ENCODE measurements at regions not wholly inside any gene's neighbourhood (a gene's known extent, or its start where the extent isn't known, plus 50 kb on each side); places are given as distances from the start of the nearest gene placed in this dataset.

- peaks cover 15% of the 10 kb centered on the region for H3K4me1 ChIP-seq (ENCODE audit: control insufficient read depth, insufficient read depth, low read length)
- no peaks in the 10 kb centered on the region for H3K9me3 ChIP-seq (ENCODE audit: control insufficient read depth, insufficient read depth, low read length)
- H3K4me3 ChIP-seq (ENCODE audit: low read depth, low read length): no peak overlapping the region
- 73% methylated on average over 13 of the region's 13 CpGs for WGBS (ENCODE audit: insufficient coverage)
- H3K27me3 ChIP-seq (ENCODE audit: control insufficient read depth, insufficient read depth, low read length): no peaks in the 10 kb centered on the region
- H3K36me3 ChIP-seq (ENCODE audit: control insufficient read depth, insufficient read depth, low read length): no peaks in the 10 kb centered on the region
- no peak for DNase-seq (ENCODE audit: low read depth in 4 of 6, low spot score in 6 of 6)
- H3K27ac ChIP-seq (ENCODE audit: low read depth, low read length): no peak overlapping the region
These were observed 88.8 kb downstream of the CHST1 start for GRCh38 chr11:45576461-45577215.

DNA sequence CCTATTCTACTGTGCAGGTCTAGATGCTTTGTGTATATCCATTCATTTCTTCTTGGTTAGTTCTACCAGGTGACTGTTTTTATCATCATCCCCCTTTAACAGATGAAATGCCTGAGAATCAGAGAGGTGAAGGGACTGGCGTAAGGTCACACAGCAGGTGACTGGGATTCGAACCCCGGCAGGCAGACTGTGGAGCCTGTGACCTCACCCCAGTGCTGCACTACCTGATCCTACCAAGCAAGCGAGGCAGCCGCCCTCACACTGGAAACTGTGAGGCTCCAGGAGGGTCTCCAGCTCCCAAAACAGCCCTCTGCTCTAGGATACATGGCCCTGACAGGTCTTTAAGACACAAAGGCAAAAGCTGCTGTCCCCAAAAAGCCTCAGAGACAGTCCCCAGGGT is 91.7 kb downstream of the CHST1 start:
- Histone ChIP-seq H3K9me3 (ENCODE audit: control insufficient read depth, insufficient read depth, low read length) (no peaks in the 10 kb centered on the region), H3K27me3 (ENCODE audit: control insufficient read depth, insufficient read depth, low read length) (no peaks in the 10 kb centered on the region), H3K27ac (ENCODE audit: low read depth, low read length) (no peak overlapping the region), H3K4me3 (ENCODE audit: low read depth, low read length) (no peak overlapping the region), H3K4me1 (ENCODE audit: control insufficient read depth, insufficient read depth, low read length) (peaks cover 15% of the 10 kb centered on the region), H3K36me3 (ENCODE audit: control insufficient read depth, insufficient read depth, low read length) (no peaks in the 10 kb centered on the region)
- 95% methylated on average over 4 of the region's 5 CpGs for WGBS (ENCODE audit: insufficient coverage)
- no peak for DNase-seq (ENCODE audit: low read depth in 4 of 6, low spot score in 6 of 6)

GRCh38 chr11:45572354-45573123 is 92.9 kb downstream of the CHST1 start:
- H3K9me3 ChIP-seq (ENCODE audit: control insufficient read depth, insufficient read depth, low read length): no peaks in the 10 kb centered on the region
- peaks cover 12% of the 10 kb centered on the region for H3K4me1 ChIP-seq (ENCODE audit: control insufficient read depth, insufficient read depth, low read length)
- H3K36me3 ChIP-seq (ENCODE audit: control insufficient read depth, insufficient read depth, low read length): no peaks in the 10 kb centered on the region
- WGBS (ENCODE audit: insufficient coverage): 69% methylated on average over 2 of the region's 7 CpGs
- H3K27me3 ChIP-seq (ENCODE audit: control insufficient read depth, insufficient read depth, low read length): no peaks in the 10 kb centered on the region
- peak in 2 of 6 donors; percentile 41 to 74 for DNase-seq (ENCODE audit: low read depth in 4 of 6, low spot score in 6 of 6)
- H3K27ac ChIP-seq (ENCODE audit: low read depth, low read length): no peak overlapping the region
- no peak overlapping the region for H3K4me3 ChIP-seq (ENCODE audit: low read depth, low read length)

DNA sequence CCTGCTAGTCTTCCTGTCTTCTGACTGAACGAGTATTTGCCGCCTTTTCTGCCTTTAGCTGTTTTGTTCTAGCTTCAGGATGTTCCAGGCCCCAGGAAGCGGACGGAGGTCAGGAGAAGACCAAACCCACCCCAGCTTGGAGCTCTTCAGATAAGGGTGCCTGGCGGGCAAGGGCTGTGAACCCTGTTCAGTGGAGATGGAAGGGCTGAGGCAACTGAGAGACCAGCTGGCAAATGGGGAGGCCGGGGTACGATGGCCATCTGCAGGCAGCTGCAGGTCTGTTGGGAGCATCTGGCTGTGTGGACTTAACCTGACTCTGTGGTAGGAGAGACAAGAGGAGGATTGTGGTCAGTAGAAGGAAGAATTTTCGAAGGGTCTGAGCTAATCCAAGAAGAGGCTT is 95.6 kb downstream of the CHST1 start:
- H3K9me3 ChIP-seq (ENCODE audit: control insufficient read depth, insufficient read depth, low read length): no peaks in the 10 kb centered on the region
- no peaks in the 10 kb centered on the region for H3K27me3 ChIP-seq (ENCODE audit: control insufficient read depth, insufficient read depth, low read length)
- peaks cover 12% of the 10 kb centered on the region for H3K4me1 ChIP-seq (ENCODE audit: control insufficient read depth, insufficient read depth, low read length)
- DNase-seq (ENCODE audit: low read depth in 4 of 6, low spot score in 6 of 6): no peak
- H3K4me3 ChIP-seq (ENCODE audit: low read depth, low read length): no peak overlapping the region
- 87% methylated on average over 8 of the region's 8 CpGs for WGBS (ENCODE audit: insufficient coverage)
- no peak overlapping the region for H3K27ac ChIP-seq (ENCODE audit: low read depth, low read length)
- no peaks in the 10 kb centered on the region for H3K36me3 ChIP-seq (ENCODE audit: control insufficient read depth, insufficient read depth, low read length)

- Histone ChIP-seq H3K27me3 (ENCODE audit: control insufficient read depth, insufficient read depth, low read length) (no peaks in the 10 kb centered on the region), H3K4me3 (ENCODE audit: low read depth, low read length) (no peak overlapping the region), H3K27ac (ENCODE audit: low read depth, low read length) (no peak overlapping the region), H3K36me3 (ENCODE audit: control insufficient read depth, insufficient read depth, low read length) (no peaks in the 10 kb centered on the region), H3K4me1 (ENCODE audit: control insufficient read depth, insufficient read depth, low read length) (peaks cover 18% of the 10 kb centered on the region), H3K9me3 (ENCODE audit: control insufficient read depth, insufficient read depth, low read length) (no peaks in the 10 kb centered on the region)
- DNase-seq (ENCODE audit: low read depth in 4 of 6, low spot score in 6 of 6): peak in 1 of 6 donors; percentile 57
- WGBS (ENCODE audit: insufficient coverage): 72% methylated on average over 3 of the region's 4 CpGs
These were observed 97.4 kb downstream of the CHST1 start for GRCh38 chr11:45568049-45568448.

DNA sequence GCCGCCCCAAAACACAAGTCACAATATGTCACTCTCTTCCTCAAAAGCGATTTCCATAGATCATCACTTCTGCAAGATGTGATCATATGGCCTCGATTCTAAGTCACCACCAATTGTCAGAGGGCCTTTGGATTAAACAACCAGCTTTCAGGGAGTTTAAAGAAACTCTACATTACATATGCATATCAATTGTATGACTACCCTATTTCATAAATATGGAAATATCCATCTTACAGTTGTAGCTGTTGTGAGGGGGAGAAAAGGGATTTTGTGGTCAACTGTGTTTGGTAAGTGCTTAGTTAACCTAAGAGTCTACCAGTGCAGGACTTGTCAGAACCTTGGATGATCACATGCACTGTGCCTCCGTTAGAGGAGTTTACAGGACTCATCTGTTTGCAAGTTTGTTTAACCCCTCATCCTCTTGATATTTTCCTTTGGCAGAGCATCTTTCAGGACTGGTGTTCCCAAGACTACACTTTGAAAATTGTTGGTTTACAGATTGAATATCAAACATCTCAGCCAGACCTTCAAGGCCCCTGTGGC is 99.9 kb downstream of the CHST1 start:
- Histone ChIP-seq H3K9me3 (ENCODE audit: control insufficient read depth, insufficient read depth, low read length) (no peaks in the 10 kb centered on the region), H3K4me3 (ENCODE audit: low read depth, low read length) (no peak overlapping the region), H3K4me1 (ENCODE audit: control insufficient read depth, insufficient read depth, low read length) (peaks cover 16% of the 10 kb centered on the region), H3K27ac (ENCODE audit: low read depth, low read length) (no peak overlapping the region), H3K27me3 (ENCODE audit: control insufficient read depth, insufficient read depth, low read length) (no peaks in the 10 kb centered on the region), H3K36me3 (ENCODE audit: control insufficient read depth, insufficient read depth, low read length) (no peaks in the 10 kb centered on the region)
- 75% methylated on average over 4 of the region's 4 CpGs for WGBS (ENCODE audit: insufficient coverage)
- no peak for DNase-seq (ENCODE audit: low read depth in 4 of 6, low spot score in 6 of 6)

DNA sequence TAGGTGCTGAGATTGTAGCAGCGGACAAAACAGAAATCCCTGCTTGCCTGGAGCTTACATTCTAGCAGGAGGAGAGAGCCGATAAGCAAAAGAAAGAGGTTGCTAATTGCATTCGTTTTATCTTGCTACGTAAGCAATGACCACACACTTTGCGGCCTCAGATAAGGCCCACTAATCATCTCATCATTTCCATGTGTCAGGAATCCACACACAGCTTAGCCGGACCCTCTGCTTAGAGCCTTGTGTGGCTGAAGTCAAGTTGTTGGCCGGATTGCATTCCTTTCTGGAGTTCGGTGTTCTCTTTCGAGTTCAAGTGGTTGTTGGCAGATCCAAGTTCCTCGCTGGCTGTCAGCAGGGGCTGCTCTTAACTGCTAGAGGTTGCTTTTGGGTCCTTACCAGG is 101.6 kb downstream of the CHST1 start:
- DNase-seq (ENCODE audit: low read depth in 4 of 6, low spot score in 6 of 6): peak in 1 of 6 donors; percentile 54
- no peaks in the 10 kb centered on the region for H3K36me3 ChIP-seq (ENCODE audit: control insufficient read depth, insufficient read depth, low read length)
- no peak overlapping the region for H3K27ac ChIP-seq (ENCODE audit: low read depth, low read length)
- H3K9me3 ChIP-seq (ENCODE audit: control insufficient read depth, insufficient read depth, low read length): no peaks in the 10 kb centered on the region
- WGBS (ENCODE audit: insufficient coverage): 56% methylated on average over 6 of the region's 10 CpGs
- no peak overlapping the region for H3K4me3 ChIP-seq (ENCODE audit: low read depth, low read length)
- no peaks in the 10 kb centered on the region for H3K27me3 ChIP-seq (ENCODE audit: control insufficient read depth, insufficient read depth, low read length)
- H3K4me1 ChIP-seq (ENCODE audit: control insufficient read depth, insufficient read depth, low read length): peaks cover 21% of the 10 kb centered on the region

DNA sequence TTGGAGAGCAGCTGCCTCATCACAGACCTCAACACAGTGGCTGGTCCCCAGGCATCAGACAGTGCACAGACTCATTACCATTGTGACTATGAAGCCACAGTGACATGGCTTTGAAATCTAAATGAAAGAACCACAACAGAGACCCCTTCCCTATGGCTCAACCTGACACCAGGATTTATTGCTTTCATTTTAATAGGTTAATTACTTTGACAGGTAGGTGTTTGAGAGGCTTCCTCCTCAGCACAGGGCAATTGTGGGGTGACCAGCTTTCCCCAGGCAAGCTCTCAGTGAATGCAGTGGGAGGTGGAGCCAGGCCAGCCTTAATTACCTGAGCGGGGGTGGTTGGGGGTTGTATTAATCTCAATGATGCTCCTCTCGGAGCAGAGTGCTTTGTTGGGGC is 102.3 kb downstream of the CHST1 start:
- Histone ChIP-seq H3K27me3 (ENCODE audit: control insufficient read depth, insufficient read depth, low read length) (no peaks in the 10 kb centered on the region), H3K4me1 (ENCODE audit: control insufficient read depth, insufficient read depth, low read length) (peaks cover 21% of the 10 kb centered on the region), H3K36me3 (ENCODE audit: control insufficient read depth, insufficient read depth, low read length) (no peaks in the 10 kb centered on the region), H3K4me3 (ENCODE audit: low read depth, low read length) (no peak overlapping the region), H3K27ac (ENCODE audit: low read depth, low read length) (no peak overlapping the region), H3K9me3 (ENCODE audit: control insufficient read depth, insufficient read depth, low read length) (no peaks in the 10 kb centered on the region)
- peak in 1 of 6 donors; percentile 78 for DNase-seq (ENCODE audit: low read depth in 4 of 6, low spot score in 6 of 6)
- WGBS (ENCODE audit: insufficient coverage): 20% methylated on average over 1 of the region's 2 CpGs

- 11% methylated on average over 3 of the region's 12 CpGs for WGBS (ENCODE audit: insufficient coverage)
- Histone ChIP-seq H3K27me3 (ENCODE audit: control insufficient read depth, insufficient read depth, low read length) (no peaks in the 10 kb centered on the region), H3K27ac (ENCODE audit: low read depth, low read length) (no peak overlapping the region), H3K4me3 (ENCODE audit: low read depth, low read length) (no peak overlapping the region), H3K36me3 (ENCODE audit: control insufficient read depth, insufficient read depth, low read length) (no peaks in the 10 kb centered on the region), H3K9me3 (ENCODE audit: control insufficient read depth, insufficient read depth, low read length) (no peaks in the 10 kb centered on the region), H3K4me1 (ENCODE audit: control insufficient read depth, insufficient read depth, low read length) (peaks cover 21% of the 10 kb centered on the region)
- peak in 2 of 6 donors; percentile 26 to 48 for DNase-seq (ENCODE audit: low read depth in 4 of 6, low spot score in 6 of 6)
These were observed 104.5 kb downstream of the CHST1 start for GRCh38 chr11:45560913-45561281.

Measured in spinal cord (tissue), 9 donors.